A673 (cell line): ENCODE measurements at regions not wholly inside any gene's neighbourhood (a gene's known extent, or its start where the extent isn't known, plus 50 kb on each side); places are given as distances from the start of the nearest gene placed in this dataset.

ENCODE experiments used
- BruUV-seq: library from RNA; stranded (reverse); fragments of 400-500 nt; replicated peaks from 2 replicates; lab custom pipeline; 2021; lab: Mats Ljungman, UMichigan
- CTCF ChIA-PET: fragments of 300-600 bp; sonication (Branson Sonifier 250); formaldehyde crosslinking; loops from one replicate; lab custom pipeline; 2022; ENCODE audit warnings: antibody characterized with exemption; lab: Charles Lee
- POLR2A ChIA-PET: fragments of 300-600 bp; sonication (Branson Sonifier 250); formaldehyde crosslinking; loops from one replicate; lab custom pipeline; 2022; ENCODE audit warnings: antibody characterized with exemption; ENCODE audit not compliant: low non-redundant PET; lab: Charles Lee
- DNase-seq: peaks from one replicate; pipeline ENCODE4 v3.0.0-alpha.2; 2015; ENCODE audit warnings: low spot score
- H3K27ac ChIP-seq: fragments of 200-600 bp; sonication (generic); 2 replicates; pipeline ENCODE4 v1.5.1; 2016; ENCODE audit warnings: mixed run types, low read depth, mild to moderate bottlenecking, mixed read lengths, antibody characterized with exemption, low read length; ENCODE audit not compliant: poor library complexity, severe bottlenecking
- H3K27me3 ChIP-seq: fragments of 200-600 bp; sonication (generic); replicated peaks from 2 replicates; pipeline ENCODE4 v1.6.1; 2017; ENCODE audit warnings: mixed run types, low read depth, mild to moderate bottlenecking, mixed read lengths, antibody characterized with exemption, low read length; ENCODE audit not compliant: insufficient read depth, poor library complexity
- H3K36me3 ChIP-seq: fragments of 200-600 bp; sonication (generic); 2 replicates; pipeline ENCODE4 v1.6.1; 2016; ENCODE audit warnings: mixed run types, mild to moderate bottlenecking, mixed read lengths, antibody characterized with exemption, low read length; ENCODE audit not compliant: insufficient read depth, poor library complexity, severe bottlenecking
- H3K4me1 ChIP-seq: fragments of 200-600 bp; sonication (generic); 2 replicates; pipeline ENCODE4 v1.6.1; 2017; ENCODE audit warnings: mixed run types, mild to moderate bottlenecking, mixed read lengths, antibody characterized with exemption, low read length; ENCODE audit not compliant: insufficient read depth, poor library complexity, severe bottlenecking
- H3K4me3 ChIP-seq: fragments of 200-600 bp; sonication (generic); 2 replicates; pipeline ENCODE4 v1.5.1; 2016; ENCODE audit warnings: low read depth, mixed run types, mild to moderate bottlenecking, mixed read lengths, low read length; ENCODE audit not compliant: poor library complexity, severe bottlenecking
- H3K9me3 ChIP-seq: fragments of 200-600 bp; sonication (generic); 2 replicates; pipeline ENCODE4 v1.6.1; 2016; ENCODE audit warnings: mixed run types, low read depth, mild to moderate bottlenecking, mixed read lengths, antibody characterized with exemption, low read length; ENCODE audit not compliant: poor library complexity, severe bottlenecking
- CTCF ChIP-seq: fragments of 300-800, 200-600 bp; sonication (generic); conservative IDR thresholded peaks from 2 replicates; pipeline ENCODE4 v1.5.1; 2017; ENCODE audit warnings: low read depth, mild to moderate bottlenecking, antibody characterized with exemption, low read length, moderate library complexity, mixed read lengths
- EZH2 ChIP-seq: fragments of 200-600 bp; sonication (generic); IDR thresholded peaks from 2 replicates; pipeline ENCODE4 v1.6.1; 2017; ENCODE audit warnings: borderline replicate concordance, low read depth, mild to moderate bottlenecking, mixed read lengths, antibody characterized with exemption, low read length; ENCODE audit not compliant: poor library complexity, severe bottlenecking
- intact Hi-C: fragments of 100-400 bp; cut with micrococcal nuclease; formaldehyde crosslinking; loops from one replicate; pipeline ENCODE4 v1.10.0; 2022; ENCODE audit not compliant: unreplicated experiment

GRCh38 chr7:155362380-155363145 is 64.9 kb downstream of the INSIG1 start:
- Histone ChIP-seq H3K9me3 (no peaks in the 10 kb centered on the region), H3K27me3 (peaks cover 64% of the 10 kb centered on the region)
- intact Hi-C loops = no loop called here

GRCh38 chr7:155363146-155363539 is 65.5 kb downstream of the INSIG1 start:
- no peaks in the 10 kb centered on the region for H3K4me1 ChIP-seq
- no peak overlapping the region for H3K27ac ChIP-seq
- H3K4me3 ChIP-seq = no peak overlapping the region
- peaks cover 64% of the 10 kb centered on the region for H3K27me3 ChIP-seq
- ChIA-PET CTCF (no interaction called here), POLR2A (no interaction called here)
- intact Hi-C loops = no loop called here
- TF ChIP-seq CTCF (no peak), EZH2 (no peak)
- no TSS peak for BruUV-seq
- no peak for DNase-seq
- no peaks in the 10 kb centered on the region for H3K9me3 ChIP-seq
- H3K36me3 ChIP-seq = no peaks in the 10 kb centered on the region

More at GRCh38 chr7:155362380-155363145, 64.9 kb downstream of the INSIG1 start:
- no peaks in the 10 kb centered on the region for H3K36me3 ChIP-seq
- no peaks in the 10 kb centered on the region for H3K4me1 ChIP-seq
- CTCF ChIA-PET = no interaction called here
- BruUV-seq = no TSS peak
- no peak overlapping the region for H3K4me3 ChIP-seq
- POLR2A ChIA-PET = no interaction called here
- no peak for TF ChIP-seq CTCF
- no peak for TF ChIP-seq EZH2
- H3K27ac ChIP-seq = no peak overlapping the region
- no peak for DNase-seq

- BruUV-seq = no TSS peak
- POLR2A ChIA-PET = no interaction called here
- TF ChIP-seq CTCF = no peak
- TF ChIP-seq EZH2 = no peak
- H3K27ac ChIP-seq = no peak overlapping the region
- DNase-seq = no peak
- intact Hi-C loops = no loop called here
- no peak overlapping the region for H3K4me3 ChIP-seq
- H3K9me3 ChIP-seq = no peaks in the 10 kb centered on the region
- CTCF ChIA-PET = no interaction called here
- peaks cover 66% of the 10 kb centered on the region for H3K27me3 ChIP-seq
- no peaks in the 10 kb centered on the region for H3K36me3 ChIP-seq
- no peaks in the 10 kb centered on the region for H3K4me1 ChIP-seq
Observed at GRCh38 chr7:155363852-155364600, 66.3 kb downstream of the INSIG1 start.
